A549 (cell line): ENCODE measurements at regions not wholly inside any gene's neighbourhood (a gene's known extent, or its start where the extent isn't known, plus 50 kb on each side); places are given as distances from the start of the nearest gene placed in this dataset.

Experiments
- ATAC-seq, 2 experiments: fragments of 200-7000 bp in 1 of 2; fragments of >200 bp in 1 of 2; cut with Nextera tagmentation in 1 of 2; cut with Tn5 transposase in 1 of 2; 3 replicates each; pipeline versions ENCODE4 v1.8.0 to v1.9.1; 2018 to 2020; ENCODE audit warnings: mild to moderate bottlenecking in 1 of 2, moderate library complexity in 1 of 2
- CTCF ChIA-PET: fragments of 300-600 bp; sonication (Branson Sonifier 250); formaldehyde crosslinking; extraction: SDS; loops from one replicate; lab custom pipeline; 2021; ENCODE audit warnings: antibody characterized with exemption, inconsistent platforms; lab: Yijun Ruan, JAX
- POLR2A ChIA-PET: fragments of 350-600 bp; formaldehyde crosslinking; extraction: SDS; loops from one replicate; lab custom pipeline; 2021; ENCODE audit warnings: antibody characterized with exemption, inconsistent platforms; lab: Yijun Ruan, JAX
- DNase-seq, 2 experiments: peaks; one replicate each; pipeline versions ENCODE4 v3.0.0 to v3.0.0-alpha.2; 2011 to 2016; ENCODE audit warnings: low read depth in 1 of 2, low spot score in 1 of 2
- FAIRE-seq: peaks from 2 replicates; lab custom pipeline; 2011; peaks lifted over from hg19 to GRCh38; lab: Jason Lieb, UNC
- H3K27ac ChIP-seq, 2 experiments: fragments of >200 bp; sonication (Bioruptor Twin); formaldehyde crosslinking; 3 replicates each; pipeline ENCODE4 v1.5.1; 2016 to 2017
- H3K4me1 ChIP-seq: fragments of >200 bp; sonication (Bioruptor Twin); formaldehyde crosslinking; 3 replicates; pipeline ENCODE4 v1.6.1; 2016
- H3K4me2 ChIP-seq: fragments of >200 bp; sonication (Bioruptor Twin); formaldehyde crosslinking; 3 replicates; pipeline ENCODE4 v1.6.1; 2016
- H3K4me3 ChIP-seq: fragments of >200 bp; sonication (Bioruptor Twin); formaldehyde crosslinking; 3 replicates; pipeline ENCODE4 v1.5.1; 2016
- H3K9me3 ChIP-seq: fragments of >200 bp; sonication (Bioruptor Twin); formaldehyde crosslinking; 3 replicates; pipeline ENCODE4 v1.6.1; 2016
- BHLHE40 ChIP-seq: IDR thresholded peaks from 2 replicates; pipeline ENCODE4 v1.6.1; 2012; ENCODE audit warnings: low read depth, low read length, inconsistent platforms
- CHD4 ChIP-seq: fragments of 200-600 bp; sonication (generic); IDR thresholded peaks from 2 replicates; pipeline ENCODE4 v1.6.1; 2016; ENCODE audit warnings: antibody characterized with exemption, mild to moderate bottlenecking, borderline replicate concordance
- EHMT2 ChIP-seq: fragments of 200-600 bp; sonication (generic); IDR thresholded peaks from 2 replicates; pipeline ENCODE4 v1.6.1; 2016; ENCODE audit warnings: antibody characterized with exemption, low read depth, mild to moderate bottlenecking, moderate library complexity
- EP300 ChIP-seq, 2 experiments: fragments of >200 bp; sonication (Bioruptor Twin); formaldehyde crosslinking; IDR thresholded peaks; 2 replicates in 1 of 2; 3 replicates in 1 of 2; pipeline ENCODE4 v1.6.1; 2016 to 2017
- FOSB ChIP-seq: fragments of 250-450 bp; sonication (Bioruptor Pico); IDR thresholded peaks from 2 replicates; pipeline ENCODE4 v1.5.0; 2020; ENCODE audit warnings: mild to moderate bottlenecking, moderate library complexity
- FOSL2 ChIP-seq, 2 experiments: fragments of 450-650 bp in 1 of 2; fragments of >200 bp in 1 of 2; sonication (Bioruptor Twin) in 1 of 2; formaldehyde crosslinking; IDR thresholded peaks; 2 replicates each; pipeline versions ENCODE4 v1.5.0 to v1.6.1; 2016 to 2020; ENCODE audit warnings: mild to moderate bottlenecking in 1 of 2, moderate library complexity in 1 of 2
- FOXS1 ChIP-seq: fragments of 250-450 bp; sonication (Bioruptor Pico); IDR thresholded peaks from 2 replicates; pipeline ENCODE4 v1.5.0; 2020; ENCODE audit warnings: mild to moderate bottlenecking, moderate library complexity
- HDAC2 ChIP-seq: fragments of 200-600 bp; sonication (generic); IDR thresholded peaks from 2 replicates; pipeline ENCODE4 v1.6.1; 2016
- HMGXB4 ChIP-seq: fragments of 250-450 bp; sonication (Bioruptor Pico); IDR thresholded peaks from 2 replicates; pipeline ENCODE4 v1.5.0; 2021; ENCODE audit warnings: mild to moderate bottlenecking, moderate library complexity, borderline replicate concordance
- HOXA7 ChIP-seq: fragments of 250-450 bp; sonication (Bioruptor Pico); IDR thresholded peaks from 2 replicates; pipeline ENCODE4 v1.5.0; 2020; ENCODE audit warnings: mild to moderate bottlenecking, moderate library complexity
- HOXB13 ChIP-seq: fragments of 250-450 bp; sonication (Bioruptor Pico); IDR thresholded peaks from 2 replicates; pipeline ENCODE4 v1.5.0; 2020; ENCODE audit warnings: low read depth, mild to moderate bottlenecking, moderate library complexity
- JUN ChIP-seq, 2 experiments: fragments of >200 bp; sonication (Bioruptor Twin); formaldehyde crosslinking; IDR thresholded peaks; 2 replicates in 1 of 2; 3 replicates in 1 of 2; pipeline ENCODE4 v1.6.1; 2016 to 2017
- KDM1A ChIP-seq: fragments of 200-600 bp; sonication (generic); IDR thresholded peaks from 2 replicates; pipeline ENCODE4 v1.6.1; 2016; ENCODE audit warnings: low read depth, mild to moderate bottlenecking
- MAFK ChIP-seq: fragments of 450-650 bp; IDR thresholded peaks from 2 replicates; pipeline ENCODE4 v1.6.1; 2014; ENCODE audit not compliant: partially characterized antibody
- MYC ChIP-seq: IDR thresholded peaks from 2 replicates; pipeline ENCODE4 v1.6.1; 2012; ENCODE audit warnings: mild to moderate bottlenecking, inconsistent platforms, low read length, improper control_type of control experiment, borderline replicate concordance
- PBX3 ChIP-seq: IDR thresholded peaks from 2 replicates; pipeline ENCODE4 v1.6.1; 2012
- PHF8 ChIP-seq: fragments of 200-600 bp; sonication (generic); IDR thresholded peaks from 2 replicates; pipeline ENCODE4 v1.6.1; 2016; ENCODE audit warnings: low read depth, mild to moderate bottlenecking, antibody characterized with exemption, moderate library complexity, borderline replicate concordance
- POLR2A ChIP-seq: IDR thresholded peaks from 2 replicates; pipeline ENCODE4 v1.6.1; 2012; ENCODE audit warnings: mild to moderate bottlenecking, low read length
- RAD21 ChIP-seq, 2 experiments: fragments of >200 bp in 1 of 2; sonication (Bioruptor Twin) in 1 of 2; formaldehyde crosslinking in 1 of 2; IDR thresholded peaks in 1 of 2; conservative IDR thresholded peaks in 1 of 2; 2 replicates in 1 of 2; 3 replicates in 1 of 2; pipeline ENCODE4 v1.6.1; 2012 to 2018; ENCODE audit warnings: inconsistent platforms in 1 of 2
- RNF2 ChIP-seq: fragments of 200-600 bp; sonication (generic); IDR thresholded peaks from 2 replicates; pipeline ENCODE4 v1.6.1; 2016; ENCODE audit warnings: low read depth, mild to moderate bottlenecking, antibody characterized with exemption, moderate library complexity, borderline replicate concordance
- SMC3 ChIP-seq: fragments of >200 bp; sonication (Bioruptor Twin); formaldehyde crosslinking; IDR thresholded peaks from 3 replicates; pipeline ENCODE4 v1.6.1; 2018; ENCODE audit warnings: inconsistent platforms
- SREBF2 ChIP-seq: fragments of 450-650 bp; IDR thresholded peaks from 2 replicates; pipeline ENCODE4 v1.6.1; 2014; ENCODE audit warnings: mild to moderate bottlenecking, moderate library complexity
- TFCP2L1 ChIP-seq: fragments of 250-450 bp; sonication (Bioruptor Pico); IDR thresholded peaks from 2 replicates; pipeline ENCODE4 v1.5.0; 2021; ENCODE audit warnings: mild to moderate bottlenecking
- TP53 ChIP-seq: fragments of 250-450 bp; sonication (Bioruptor Pico); IDR thresholded peaks from 2 replicates; pipeline ENCODE4 v1.5.0; 2021; ENCODE audit warnings: mild to moderate bottlenecking, moderate library complexity
- USF2 ChIP-seq: fragments of 450-650 bp; IDR thresholded peaks from 2 replicates; pipeline ENCODE4 v1.6.1; 2014; ENCODE audit warnings: antibody characterized with exemption
- ZC3H11A ChIP-seq: fragments of 450-650 bp; IDR thresholded peaks from 2 replicates; pipeline ENCODE4 v1.6.1; 2014; ENCODE audit warnings: antibody characterized with exemption, mild to moderate bottlenecking
- WGBS: methylation state at CpG from one replicate; pipeline ENCODE4 v1.1.6; 2017; ENCODE audit errors: missing lambda C conversion rate; 5-methylcytosine and 5-hydroxymethylcytosine counted together
- TF ChIP-seq, protein P1 (sequence below): fragments of 150-350 bp; IDR thresholded peaks from 2 replicates; pipeline ENCODE4 v1.6.1; 2014; ENCODE audit warnings: low read depth, mild to moderate bottlenecking, low read length

DNA sequence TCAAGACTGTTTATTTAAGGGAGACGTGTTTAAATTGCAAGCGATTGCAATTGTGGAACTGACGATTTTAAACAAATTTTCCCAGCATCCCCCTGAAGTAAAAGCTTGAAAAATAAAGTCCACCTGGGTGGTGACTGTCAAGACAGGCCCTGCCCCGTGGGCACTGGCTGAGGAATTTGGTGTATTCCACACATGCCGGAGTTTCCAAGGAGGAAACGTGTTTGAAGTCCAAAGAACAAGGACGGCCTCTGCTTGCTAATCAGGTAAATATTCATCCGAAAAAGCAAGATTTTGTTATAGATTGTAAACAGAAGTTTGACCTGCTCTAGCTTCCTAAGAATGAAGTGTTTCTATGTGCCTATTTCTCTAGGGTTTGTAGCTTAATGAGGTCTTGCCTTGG lies 505.1 kb downstream of the QKI start:
- FAIRE-seq = no peak
- 33% methylated on average over 8 of the region's 8 CpGs for WGBS
- no peak for DNase-seq
- H3K4me2 ChIP-seq = no peak overlapping the region
- no peak overlapping the region for H3K27ac ChIP-seq
- ChIA-PET POLR2A (no interaction called here), CTCF (no interaction called here)
- ATAC-seq = no peak
- no peaks in the 10 kb centered on the region for H3K9me3 ChIP-seq
- H3K4me3 ChIP-seq = no peak overlapping the region
- no peaks in the 10 kb centered on the region for H3K4me1 ChIP-seq
- TF ChIP-seq PHF8 (no peak), EP300 (IDR thresholded peaks at IDR 0.05) (no peak), TFCP2L1 (no peak), FOXS1 (CRISPR knock-in tag) (no peak), FOSL2 (IDR thresholded peaks at IDR 0.05) (no peak), FOSL2 (CRISPR knock-in tag; IDR thresholded peaks at IDR 0.05) (no peak), HOXB13 (CRISPR knock-in tag) (no peak), FOSB (no peak), HMGXB4 (CRISPR knock-in tag) (no peak), SMC3 (no peak), MAFK (no peak), BHLHE40 (no peak), JUN (IDR thresholded peaks at IDR 0.05) (no peak), MYC (no peak), CHD4 (no peak), KDM1A (no peak), RAD21 (conservative IDR thresholded peaks at IDR 0.05 in 1 of 2, IDR thresholded peaks at IDR 0.05 in 1 of 2) (no peak), HOXA7 (CRISPR knock-in tag) (no peak), TP53 (no peak)
- TF ChIP-seq, protein P1, sequence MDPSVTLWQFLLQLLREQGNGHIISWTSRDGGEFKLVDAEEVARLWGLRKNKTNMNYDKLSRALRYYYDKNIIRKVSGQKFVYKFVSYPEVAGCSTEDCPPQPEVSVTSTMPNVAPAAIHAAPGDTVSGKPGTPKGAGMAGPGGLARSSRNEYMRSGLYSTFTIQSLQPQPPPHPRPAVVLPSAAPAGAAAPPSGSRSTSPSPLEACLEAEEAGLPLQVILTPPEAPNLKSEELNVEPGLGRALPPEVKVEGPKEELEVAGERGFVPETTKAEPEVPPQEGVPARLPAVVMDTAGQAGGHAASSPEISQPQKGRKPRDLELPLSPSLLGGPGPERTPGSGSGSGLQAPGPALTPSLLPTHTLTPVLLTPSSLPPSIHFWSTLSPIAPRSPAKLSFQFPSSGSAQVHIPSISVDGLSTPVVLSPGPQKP = no peak

DNA sequence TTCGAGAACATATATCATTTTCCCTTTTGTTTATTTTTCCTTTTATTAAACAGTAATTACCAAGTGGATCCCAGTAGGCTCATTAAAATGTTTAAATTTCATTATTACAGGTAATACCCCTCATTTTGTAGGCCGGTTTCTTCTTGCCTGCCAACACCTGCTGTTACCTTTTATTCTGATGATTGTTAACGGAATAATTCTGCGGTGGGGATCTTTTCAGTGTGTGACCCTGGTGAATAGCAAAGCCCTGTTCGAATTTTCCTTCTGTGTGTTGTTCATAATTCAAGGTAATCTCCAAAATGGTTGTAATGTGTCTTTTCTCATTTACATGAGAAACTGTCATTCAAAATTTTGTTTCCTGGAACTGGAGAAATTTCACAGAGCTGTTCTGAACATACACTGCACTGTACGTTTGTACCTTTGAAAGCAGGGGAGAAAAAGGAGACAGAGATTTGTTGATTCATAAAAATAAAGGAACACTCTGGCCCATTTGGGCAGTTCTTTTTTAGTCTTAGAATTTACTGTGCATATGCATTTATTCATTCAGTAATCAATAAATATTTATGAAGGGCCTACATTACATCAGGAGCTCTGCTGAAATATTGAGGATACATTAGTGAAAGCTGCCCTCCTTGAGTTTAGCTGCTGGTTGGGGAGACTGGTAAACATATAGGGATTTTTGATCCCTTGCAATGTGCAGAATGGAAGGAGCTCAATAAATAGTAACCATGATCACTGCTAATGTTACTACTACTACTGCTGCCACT lies 502.0 kb downstream of the QKI start:
- TF ChIP-seq EHMT2 = no peak
- TF ChIP-seq ZC3H11A = no peak
- TF ChIP-seq POLR2A = no peak
- no peak for TF ChIP-seq RNF2
- TF ChIP-seq HDAC2 = no peak
- TF ChIP-seq FOSB = no peak
- no peak for TF ChIP-seq PBX3
- TF ChIP-seq SREBF2 = no peak
- no peak for TF ChIP-seq KDM1A
- TF ChIP-seq USF2 = no peak
- no peak for DNase-seq
- ChIA-PET POLR2A (no interaction called here), CTCF (no interaction called here)
- no peaks in the 10 kb centered on the region for H3K4me1 ChIP-seq
- no peaks in the 10 kb centered on the region for H3K9me3 ChIP-seq
- no peak for ATAC-seq
- 48% methylated on average over 6 of the region's 6 CpGs for WGBS
- no peak overlapping the region for H3K27ac ChIP-seq
- H3K4me2 ChIP-seq = no peak overlapping the region
- no peak overlapping the region for H3K4me3 ChIP-seq
- no peak for FAIRE-seq
